Fibroblast of mammary gland (primary cell): ENCODE measurements at regions not wholly inside any gene's neighbourhood (a gene's known extent, or its start where the extent isn't known, plus 50 kb on each side); places are given as distances from the start of the nearest gene placed in this dataset.

Experiments
- DNase-seq: peaks from one replicate; pipeline ENCODE4 v3.0.0-alpha.2; 2010; ENCODE audit warnings: low read depth
- H3K4me3 ChIP-seq: 2 replicates; pipeline ENCODE4 v1.5.1; 2011; ENCODE audit warnings: low read depth, mild to moderate bottlenecking, low read length, moderate library complexity; ENCODE audit not compliant: control insufficient read depth
- CTCF ChIP-seq: conservative IDR thresholded peaks from 2 replicates; pipeline ENCODE4 v1.5.1; 2011; ENCODE audit warnings: low read depth, low read length, inconsistent platforms; ENCODE audit not compliant: control insufficient read depth, insufficient read depth

- no peak for DNase-seq
- no peak for TF ChIP-seq CTCF
- H3K4me3 ChIP-seq = no peak overlapping the region
Measured at GRCh38 chr5:61677220-61677619, 345.2 kb downstream of the ZSWIM6 start.

- DNase-seq = no peak
- TF ChIP-seq CTCF = no peak
- no peak overlapping the region for H3K4me3 ChIP-seq
Measured at GRCh38 chr5:61678966-61679365, 346.9 kb downstream of the ZSWIM6 start.

- no peak for DNase-seq
- H3K4me3 ChIP-seq = no peak overlapping the region
- TF ChIP-seq CTCF = no peak
Measured at GRCh38 chr5:61679562-61679961, 347.5 kb downstream of the ZSWIM6 start.

- no peak for TF ChIP-seq CTCF
- DNase-seq = no peak
Measured at GRCh38 chr5:61680247-61680646, 348.2 kb downstream of the ZSWIM6 start.

GRCh38 chr5:61683148-61683547 is 351.1 kb downstream of the ZSWIM6 start:
- no peak for TF ChIP-seq CTCF
- no peak for DNase-seq
- H3K4me3 ChIP-seq = no peak overlapping the region

More at GRCh38 chr5:61680247-61680646, 348.2 kb downstream of the ZSWIM6 start:
- H3K4me3 ChIP-seq = no peak overlapping the region

- no peak for DNase-seq
- no peak for TF ChIP-seq CTCF
- no peak overlapping the region for H3K4me3 ChIP-seq
Measured at GRCh38 chr5:61683926-61684325, 351.9 kb downstream of the ZSWIM6 start.
